NCI-H524 (cell line): ENCODE measurements at regions not wholly inside any gene's neighbourhood (a gene's known extent, or its start where the extent isn't known, plus 50 kb on each side); places are given as distances from the start of the nearest gene placed in this dataset.

Experiments used
- DNase-seq, 2 experiments: peaks; one replicate each; lab custom pipeline; 2025; lab: John Stamatoyannopoulos, UW

DNA sequence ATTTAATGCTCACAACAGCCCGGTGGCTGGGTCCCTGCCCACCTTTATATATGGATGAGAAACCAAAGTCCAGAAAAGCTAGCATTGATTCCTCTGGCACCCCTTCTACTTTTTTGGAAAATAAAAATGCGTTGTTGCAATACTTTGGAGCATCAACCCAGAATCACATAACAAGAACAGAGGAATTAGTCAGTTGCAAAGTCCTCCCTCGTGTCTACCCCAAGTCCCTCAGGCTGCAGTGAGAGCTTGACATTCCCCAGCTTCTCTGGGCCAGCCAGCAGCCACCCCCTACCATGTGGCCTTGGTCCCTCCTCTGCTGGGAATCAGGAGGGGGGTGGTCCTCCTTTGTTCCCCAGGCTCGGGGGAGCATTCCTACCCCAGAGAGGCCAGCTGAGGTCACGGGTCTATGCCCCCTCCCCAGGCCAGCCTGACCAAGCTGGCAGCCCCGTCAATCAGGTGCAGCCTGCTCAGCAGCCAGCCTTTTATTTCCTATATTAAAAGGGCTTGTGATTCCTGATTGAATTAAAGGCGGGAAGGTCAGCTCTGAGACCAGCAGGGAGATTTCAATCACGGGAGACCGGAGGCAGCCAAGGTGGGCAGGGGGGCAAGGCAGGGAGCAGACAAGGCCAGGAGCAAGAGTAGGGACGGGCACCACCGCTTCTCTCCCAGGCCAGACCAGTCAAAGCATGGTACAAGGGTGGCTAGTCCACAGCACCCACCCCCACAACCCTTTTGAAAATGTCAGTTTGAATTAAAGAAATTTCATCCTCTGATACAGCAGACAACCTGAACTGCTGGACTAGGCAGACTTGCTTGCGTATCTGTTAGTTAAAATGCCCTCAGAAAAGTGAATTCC lies 158.9 kb downstream of the MRPL14 start:
- no peak for DNase-seq

DNA sequence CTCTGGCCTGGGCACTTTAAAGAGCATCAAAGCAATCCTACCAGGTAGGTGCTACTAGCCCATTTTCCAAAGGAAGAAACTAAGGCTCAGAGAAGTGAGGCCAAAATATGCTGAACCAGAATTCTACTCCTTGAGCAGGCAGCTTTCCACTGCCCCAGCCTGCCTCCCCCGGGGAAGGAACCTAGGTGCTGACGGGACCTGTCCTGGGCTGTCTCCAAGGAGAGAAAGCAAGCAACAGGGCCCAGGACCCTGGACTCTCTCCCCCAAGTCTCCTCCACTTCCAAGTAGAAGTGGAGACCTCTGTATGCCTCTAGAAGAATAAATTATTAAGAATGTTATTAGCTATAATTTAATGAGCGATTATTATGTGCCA lies 159.5 kb downstream of the MRPL14 start:
- DNase-seq = no peak

DNA sequence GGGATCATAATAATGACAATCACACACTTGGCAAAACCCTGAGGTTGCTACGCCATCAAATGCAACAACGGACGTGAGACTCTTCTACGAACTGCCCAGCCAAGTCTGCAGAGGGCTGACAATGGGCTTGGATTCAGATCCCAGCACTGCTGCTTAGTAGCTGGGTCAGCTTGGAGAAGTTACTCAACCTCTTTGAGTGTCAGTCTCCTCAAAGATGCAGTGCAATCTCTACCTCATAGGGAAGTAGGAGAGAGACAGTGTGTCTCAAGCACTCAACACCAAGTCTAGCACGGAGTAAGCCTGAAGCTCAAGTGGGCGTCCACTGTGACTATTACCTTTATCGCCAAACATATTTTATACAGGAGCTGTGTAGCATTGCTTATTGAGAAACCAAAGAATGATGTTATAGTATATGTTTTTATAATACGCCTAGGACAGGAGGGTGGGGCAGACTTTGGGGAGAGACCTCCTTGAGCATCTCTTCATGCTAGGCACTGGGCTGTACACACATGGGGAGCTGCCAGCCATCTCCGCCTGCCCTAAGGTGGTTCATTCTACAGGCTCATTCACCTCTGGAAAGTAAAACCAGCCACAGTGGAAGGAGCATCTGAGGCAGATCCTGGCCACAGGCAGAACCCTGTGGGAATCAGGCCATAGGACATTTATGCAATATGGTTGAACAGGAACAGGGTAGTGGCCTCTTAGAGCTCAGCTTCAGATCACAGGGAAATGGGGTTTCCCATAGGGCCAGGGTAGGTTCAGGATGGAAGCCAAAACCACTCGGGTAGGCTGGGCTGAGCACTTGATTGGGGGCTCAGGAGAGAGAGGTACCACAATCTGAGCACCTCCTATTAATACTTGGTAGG lies 160.2 kb downstream of the MRPL14 start:
- no peak for DNase-seq

DNA sequence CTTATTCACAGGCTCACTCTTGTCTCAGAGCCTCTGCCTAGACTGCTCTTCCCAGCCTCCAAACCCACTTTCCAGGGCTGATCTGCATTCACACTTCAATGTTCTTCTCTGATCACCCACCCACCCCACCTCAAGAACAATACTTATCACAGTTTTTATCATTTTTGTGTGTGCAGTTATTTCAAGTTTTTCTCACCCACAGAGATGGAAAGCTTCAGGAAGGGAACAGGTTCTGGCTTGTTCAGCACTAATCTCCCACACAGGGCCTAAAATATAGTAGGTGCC lies 160.9 kb downstream of the MRPL14 start:
- DNase-seq = no peak

DNA sequence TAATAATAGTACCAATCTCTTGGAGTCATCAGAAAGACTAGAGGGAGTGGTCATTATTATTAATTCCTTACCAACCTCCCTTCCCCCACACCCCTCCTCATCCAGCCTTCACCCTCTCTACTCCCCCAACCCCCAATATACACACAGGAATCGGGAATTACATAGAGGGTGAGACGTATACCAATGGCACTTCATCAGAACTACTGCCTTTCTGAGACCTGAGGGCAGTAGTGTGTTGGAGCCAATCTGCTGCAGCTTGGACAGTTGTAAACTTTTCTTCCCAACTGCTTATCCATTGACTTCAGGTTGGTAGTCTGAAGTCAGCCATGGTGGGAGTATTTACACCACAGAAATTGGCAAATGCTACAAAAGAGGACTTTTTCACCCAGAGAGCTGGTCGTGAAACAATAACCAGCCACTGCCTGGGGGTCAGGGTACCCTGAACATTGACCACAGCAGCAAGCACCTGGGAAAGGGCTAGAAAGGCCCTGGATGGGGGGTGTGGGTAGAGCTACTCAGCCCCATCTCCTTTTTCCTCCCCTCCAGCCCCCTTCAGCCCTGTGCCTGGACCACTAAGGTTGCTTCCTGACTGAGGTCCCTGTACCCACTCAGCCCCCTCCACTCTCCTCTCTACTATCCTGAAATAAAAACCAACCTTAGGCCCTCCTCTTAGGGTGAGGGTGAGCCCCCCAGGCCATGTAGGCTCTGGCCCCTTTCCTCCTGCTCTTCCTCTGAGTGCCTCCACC lies 161.5 kb downstream of the MRPL14 start:
- DNase-seq = no peak

DNA sequence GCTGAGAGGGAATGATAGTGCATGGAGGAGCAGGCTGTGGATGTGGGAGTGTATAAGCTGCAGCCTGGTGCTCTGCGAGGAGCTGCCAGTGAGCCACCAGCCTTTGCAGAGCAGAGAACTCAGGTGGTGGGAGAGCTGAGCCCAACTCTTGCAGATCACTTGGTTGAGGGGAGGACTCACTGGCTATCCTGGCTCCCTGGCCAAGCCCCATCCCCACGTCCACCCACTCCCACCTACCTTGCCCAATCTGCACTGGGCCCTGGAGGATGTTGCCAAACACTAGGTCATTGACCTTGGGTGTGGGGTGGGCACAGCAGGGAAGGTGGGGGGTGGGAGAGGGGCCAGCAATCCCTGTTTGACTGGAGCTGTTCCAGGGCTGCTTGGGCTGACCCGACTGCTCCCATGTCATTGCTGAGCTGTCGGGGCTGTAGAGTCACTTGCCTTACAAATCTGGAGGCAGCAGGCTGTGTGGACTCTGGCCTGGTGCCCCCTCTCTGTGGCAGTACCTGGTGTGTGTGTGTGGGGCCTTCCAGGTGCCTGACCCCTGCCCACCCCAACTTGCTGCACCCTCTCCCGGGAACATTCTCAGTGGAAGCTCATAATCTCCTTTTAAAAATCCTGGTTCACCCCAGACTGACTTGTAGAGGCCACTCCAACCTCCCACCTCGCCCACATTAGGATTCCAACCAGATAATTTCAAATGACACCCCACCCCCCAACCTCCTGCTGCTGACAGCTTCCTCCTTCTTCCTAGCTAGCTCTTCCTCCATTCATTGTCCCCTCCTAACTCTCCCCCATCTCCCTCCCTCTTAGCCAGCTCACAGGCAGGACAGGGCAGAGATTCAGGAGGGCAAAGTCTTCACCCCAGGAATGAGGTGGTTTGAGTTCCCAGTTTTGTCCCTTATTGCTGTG lies 162.3 kb downstream of the MRPL14 start:
- no peak for DNase-seq

DNA sequence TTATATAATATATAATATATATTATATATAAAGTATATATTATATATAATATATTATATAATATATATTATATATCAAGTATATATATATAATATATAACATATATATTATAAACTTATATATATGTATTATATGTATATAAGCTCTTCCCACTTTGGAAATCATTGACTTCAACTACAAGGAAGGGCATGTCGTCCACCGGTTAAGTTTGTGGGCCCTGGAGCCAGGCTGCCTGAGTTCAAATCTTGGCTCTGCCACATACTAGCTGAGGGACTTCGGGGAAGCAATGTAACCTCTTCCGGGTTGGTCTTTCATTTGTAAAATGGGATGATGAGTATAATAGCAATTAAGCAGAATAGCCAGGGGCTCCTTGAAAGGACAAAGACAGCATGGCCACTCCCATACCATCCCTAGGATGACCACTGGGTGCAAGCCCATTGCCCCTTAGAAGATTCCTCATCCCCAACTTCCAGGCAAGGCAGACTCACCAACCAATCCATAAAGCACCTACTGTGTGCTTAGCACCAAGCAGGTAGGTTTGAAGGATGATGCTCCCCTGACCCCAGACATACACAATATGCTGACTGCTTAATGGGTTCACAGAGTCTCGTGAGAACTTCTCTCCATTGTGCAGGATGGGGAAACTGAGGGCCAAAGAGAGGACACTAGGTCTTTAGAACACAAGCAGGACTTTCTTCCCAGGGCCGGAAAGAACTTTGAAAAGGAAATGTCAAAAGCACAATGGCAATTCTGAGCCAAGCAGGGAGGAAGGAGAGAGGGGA lies 163.2 kb downstream of the MRPL14 start:
- DNase-seq = no peak

DNA sequence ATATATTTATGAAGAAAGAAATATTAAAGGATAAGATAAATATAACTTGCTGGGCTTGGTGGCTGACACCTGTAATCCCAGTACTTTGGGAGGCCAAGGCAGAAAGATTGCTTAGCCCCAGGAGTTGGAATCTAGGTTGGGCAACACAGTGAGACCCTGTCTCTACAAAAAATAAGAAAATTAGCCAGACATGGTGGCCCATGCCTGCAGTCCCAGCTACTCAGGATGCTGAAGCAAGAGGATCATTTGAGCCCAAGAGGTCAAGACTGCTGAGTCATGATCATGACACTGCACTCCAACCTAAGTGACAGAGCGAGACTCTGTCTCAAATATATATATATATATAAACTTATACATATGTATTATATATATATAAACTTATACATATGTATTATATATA lies 164.0 kb downstream of the MRPL14 start:
- DNase-seq = no peak

DNA sequence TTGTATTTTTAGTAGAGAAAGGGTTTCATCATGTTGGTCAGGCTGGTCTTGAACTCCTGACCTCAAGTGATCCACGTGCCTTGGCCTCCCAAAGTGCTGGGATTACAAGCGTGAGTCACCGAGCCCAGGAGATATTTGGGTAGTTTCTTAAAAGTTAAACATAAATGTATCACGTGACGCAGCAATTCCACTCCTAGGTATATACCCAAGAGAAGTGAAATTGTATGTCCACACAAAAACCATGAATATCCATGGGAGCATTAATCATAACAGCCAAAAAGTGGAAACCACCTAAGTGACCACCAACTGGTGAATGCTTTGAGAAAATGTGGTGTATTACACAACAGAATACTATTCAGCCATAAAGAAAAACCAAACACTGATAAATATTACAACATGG lies 164.8 kb downstream of the MRPL14 start:
- no peak for DNase-seq

DNA sequence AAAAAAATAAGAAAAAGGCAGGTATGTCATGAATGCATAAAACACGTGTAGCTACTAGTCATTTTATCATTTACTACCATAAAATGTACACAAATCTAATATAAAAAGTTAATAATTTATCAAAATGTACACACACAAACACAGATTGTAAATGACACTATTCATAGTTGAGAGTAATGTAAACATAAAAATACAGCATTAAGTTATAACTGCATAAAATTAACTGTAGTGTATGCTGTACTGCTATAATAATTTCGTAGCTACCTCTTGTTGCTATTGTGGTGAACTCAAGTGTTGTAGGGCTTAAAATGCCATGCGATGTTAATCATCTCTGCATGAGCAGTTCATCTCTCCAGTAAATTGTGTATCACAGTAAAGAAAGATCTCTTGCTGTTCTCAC lies 170.0 kb downstream of the MRPL14 start:
- no peak for DNase-seq

DNA sequence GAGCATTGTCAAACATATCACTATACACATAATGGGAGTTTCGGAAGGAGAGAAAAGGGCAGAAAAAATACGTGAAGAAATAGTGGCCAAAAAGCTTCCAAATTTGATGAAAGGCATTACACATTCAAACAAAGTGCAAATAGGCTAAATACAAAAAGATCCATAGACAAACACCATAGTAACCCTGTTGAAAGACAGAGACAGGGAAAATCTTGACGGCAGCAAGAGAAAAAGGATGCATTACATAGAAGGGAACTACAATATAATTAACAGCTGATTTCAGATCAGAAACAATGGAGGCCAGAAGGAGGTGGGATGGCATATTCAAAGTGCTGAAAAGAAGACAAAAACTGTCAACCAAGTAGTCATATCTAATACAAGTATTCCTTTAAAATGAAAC lies 170.8 kb downstream of the MRPL14 start:
- no peak for DNase-seq

DNA sequence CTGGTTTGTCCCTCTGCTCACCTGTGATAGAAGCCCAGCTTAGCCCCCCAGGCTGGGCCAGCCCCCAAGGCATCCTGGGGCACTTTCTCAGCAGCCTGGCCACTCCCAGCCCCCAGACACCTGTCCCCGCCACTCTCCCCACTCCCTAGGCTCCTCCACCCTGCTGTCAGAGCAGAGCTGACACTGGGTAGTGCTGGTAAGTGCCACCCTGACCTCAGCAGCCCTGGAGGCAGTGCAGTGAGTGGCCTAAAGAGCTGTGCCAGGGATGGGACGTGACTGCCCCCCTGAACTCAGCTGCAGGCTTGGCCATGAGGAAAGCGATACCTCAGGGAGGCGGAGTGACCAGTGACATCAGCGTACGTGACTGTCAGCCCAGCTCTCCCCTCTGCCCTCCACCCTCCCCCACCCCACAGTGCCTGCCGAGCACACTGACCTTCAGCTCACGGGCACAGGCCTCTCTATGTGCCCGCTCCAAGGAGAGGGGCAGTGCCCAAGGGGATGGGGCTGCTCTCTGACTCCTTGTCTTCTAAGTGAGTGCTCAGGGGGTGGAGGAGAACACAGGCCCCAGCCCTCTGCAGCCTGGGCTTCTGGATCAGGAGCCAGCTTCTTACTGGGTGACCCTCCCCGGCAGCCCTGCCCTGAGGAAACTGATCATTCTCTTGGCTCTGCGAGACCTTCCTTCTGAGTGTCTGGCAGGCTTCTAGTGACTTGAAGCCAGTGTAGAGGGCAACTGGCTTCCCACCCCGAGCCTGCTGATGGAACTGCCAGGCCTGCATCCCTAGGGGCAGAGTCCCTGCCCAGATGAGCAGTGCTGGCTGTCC lies 172.7 kb downstream of the MRPL14 start:
- DNase-seq = no peak

DNA sequence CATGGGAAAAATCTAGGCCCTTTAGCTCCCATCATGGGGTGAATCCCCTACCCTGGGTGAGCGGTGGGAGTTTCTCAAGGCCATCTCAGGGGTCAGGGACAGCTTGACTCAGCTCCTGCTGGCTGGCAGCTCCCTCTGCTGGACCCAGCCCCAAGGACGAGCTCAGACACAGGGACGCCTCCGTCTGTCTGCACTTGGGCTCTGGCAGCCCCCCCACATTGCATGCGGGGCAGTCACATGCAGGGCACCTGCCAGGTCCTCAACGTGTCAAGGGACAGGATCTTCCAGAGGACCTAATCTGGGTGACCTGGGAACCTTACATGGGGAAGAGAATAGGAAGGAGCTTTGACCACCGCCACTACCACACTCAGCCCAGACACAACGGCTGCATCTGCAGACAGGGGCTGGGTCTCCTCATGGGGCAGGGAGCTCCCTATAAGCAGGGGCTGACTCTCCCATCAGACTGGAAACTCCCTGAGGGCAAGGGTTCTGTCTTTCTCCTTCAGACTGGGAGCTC lies 173.4 kb downstream of the MRPL14 start:
- peak in 1 of 2 experiments; percentile 50 for DNase-seq

DNA sequence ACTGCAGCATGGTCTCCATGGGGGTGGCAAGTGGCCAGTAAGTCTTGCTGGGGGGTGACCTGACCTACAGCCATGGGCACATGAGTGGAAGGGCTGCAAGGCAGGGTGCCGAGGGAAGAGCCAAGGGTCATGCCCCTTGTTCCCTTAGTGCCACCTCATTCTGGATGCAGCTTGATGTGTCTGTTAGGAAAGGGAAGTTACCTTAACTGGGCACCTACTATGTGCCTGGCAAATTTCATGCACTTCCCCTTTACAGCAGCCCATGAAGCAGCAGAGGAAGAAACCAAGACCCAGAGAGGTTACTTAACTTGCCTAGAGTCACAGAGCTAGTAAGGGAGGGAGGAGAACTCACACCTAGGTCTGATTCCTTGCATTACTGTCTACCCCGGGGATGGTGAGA lies 174.0 kb downstream of the MRPL14 start:
- DNase-seq = no peak

DNA sequence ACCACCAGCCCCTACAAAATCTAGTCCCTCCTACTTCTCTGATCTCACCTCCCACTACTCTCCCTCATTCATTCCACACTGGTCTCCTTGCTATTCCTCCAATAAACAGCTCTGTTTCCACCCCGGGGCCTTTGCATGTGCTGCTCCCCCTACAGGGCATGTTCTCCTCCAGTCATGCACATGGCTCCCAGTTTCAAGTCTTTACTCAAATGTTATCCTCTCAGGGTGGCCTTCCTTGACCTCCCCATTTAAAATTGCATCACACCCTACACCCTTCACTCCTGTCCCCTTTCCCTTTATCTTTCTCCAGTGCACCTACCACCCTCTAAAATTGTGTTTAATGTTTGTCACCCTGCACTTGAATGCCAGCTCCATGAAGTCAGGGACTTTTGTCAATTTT lies 174.5 kb downstream of the MRPL14 start:
- peak in 1 of 2 experiments; percentile 12 for DNase-seq

DNA sequence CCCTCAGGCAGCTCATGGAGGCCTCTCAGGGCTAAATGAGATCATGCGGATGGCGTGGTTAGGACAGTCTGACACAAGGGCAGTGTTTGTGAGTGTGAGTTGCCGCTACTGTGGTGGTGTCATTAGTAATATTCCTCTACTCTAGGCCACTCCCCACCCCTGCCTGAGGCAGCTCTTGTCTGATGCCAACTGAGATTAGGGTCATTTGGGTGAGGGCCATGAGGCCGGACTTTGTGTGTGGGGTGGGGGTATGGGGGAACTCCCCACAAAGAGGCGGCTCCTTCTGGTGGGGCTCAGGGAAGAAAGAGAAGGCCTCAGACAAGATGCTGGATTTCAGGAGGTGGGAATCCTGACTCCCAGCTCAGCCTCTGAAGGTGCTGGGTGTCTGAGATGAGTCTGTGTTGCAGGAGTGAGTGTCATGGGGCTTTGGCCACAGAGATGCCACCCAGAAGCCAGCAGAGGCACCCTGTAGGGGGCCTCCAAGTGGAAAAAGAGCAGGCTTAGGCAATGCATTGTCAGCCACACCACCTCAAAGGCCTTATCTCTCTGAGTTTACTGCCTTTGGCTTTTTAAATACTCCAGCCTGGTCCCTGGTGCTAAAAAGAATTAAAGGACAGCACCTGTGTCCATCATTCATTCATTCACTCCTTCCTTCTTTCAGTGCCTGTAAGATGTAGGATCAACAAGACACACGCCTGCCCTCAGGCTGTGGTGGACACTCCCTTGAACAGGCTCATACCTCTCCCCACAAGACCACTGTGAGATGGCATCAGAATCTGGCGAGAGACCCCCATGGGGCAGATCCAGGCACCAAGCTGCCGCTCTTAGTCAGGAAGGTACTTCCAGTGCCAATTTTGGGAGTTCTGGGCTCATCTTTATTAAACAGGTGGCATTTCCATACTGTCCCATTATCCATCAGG lies 175.2 kb downstream of the MRPL14 start:
- DNase-seq = peak in 1 of 2 experiments; percentile 11

DNA sequence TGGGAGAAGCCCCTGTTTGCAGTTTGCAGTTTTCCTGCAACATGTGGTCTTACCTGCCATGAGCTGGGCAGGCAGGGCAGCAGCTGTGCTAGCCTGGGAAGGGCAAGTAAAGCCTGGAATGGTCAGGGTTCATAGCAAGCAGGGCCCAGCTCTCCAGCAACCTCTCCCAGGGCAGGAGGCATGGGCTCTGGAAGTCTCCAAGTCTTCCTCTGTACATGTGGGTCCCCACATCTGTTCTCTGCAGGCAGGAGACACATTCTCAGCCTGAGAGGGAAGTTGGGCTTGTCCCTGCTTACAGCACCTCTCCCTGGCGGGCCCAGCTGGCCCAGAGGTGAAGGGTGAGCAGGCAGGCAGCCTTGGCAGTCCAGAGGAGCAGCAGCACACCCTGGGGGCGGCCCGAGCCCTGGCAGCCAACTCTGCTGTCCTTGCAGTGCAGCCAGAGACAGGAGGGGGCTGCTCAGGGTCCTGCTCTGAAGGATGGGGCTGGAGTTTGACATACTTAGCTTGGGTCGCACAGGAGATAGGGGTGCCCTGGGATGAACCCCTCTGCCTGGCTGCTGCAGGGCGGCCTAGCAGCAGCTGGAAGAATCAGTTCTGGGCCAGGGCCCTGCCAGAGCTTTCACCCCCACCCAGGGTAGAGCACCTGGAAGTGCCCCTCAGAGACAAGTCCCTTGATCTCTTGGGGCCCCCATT lies 176.0 kb downstream of the MRPL14 start:
- peak; percentile 31 to 91 for DNase-seq

DNA sequence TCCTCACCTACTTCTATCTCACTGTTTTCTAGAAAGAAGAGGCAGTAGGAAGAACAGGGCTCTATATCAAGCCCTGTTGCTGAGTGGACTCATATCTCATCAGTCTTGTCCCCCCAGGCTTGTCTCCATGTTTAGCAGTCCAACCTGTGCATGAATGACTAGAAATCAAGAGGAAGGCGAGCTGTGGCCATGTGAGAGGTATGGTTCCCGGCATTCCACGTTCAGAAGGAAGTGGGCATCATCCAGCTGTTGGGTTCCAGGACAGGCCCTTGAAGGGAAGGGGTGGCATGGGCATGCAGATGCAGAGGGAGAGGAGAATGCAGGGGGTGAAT lies 176.6 kb downstream of the MRPL14 start:
- DNase-seq = no peak
